ENCODE measurements at regions not wholly inside any gene's neighbourhood (a gene's known extent, or its start where the extent isn't known, plus 50 kb on each side); places are given as distances from the start of the nearest gene placed in this dataset.
"Not testable (repeated sequence)": the region's sequence is repeated elsewhere in the genome, so short reads cannot be mapped to it uniquely, and the experiment has no call there.

GRCh38 chrX:86935988-86936387, 581.6 kb upstream of the KLHL4 start:
- Histone ChIP-seq H3K36me3 (ENCODE audit: control insufficient read depth, insufficient read depth, low read length) (no peaks in the 10 kb centered on the region), H3K4me1 (ENCODE audit: control insufficient read depth, low read depth, low read length) (no peaks in the 10 kb centered on the region), H2AK5ac (ENCODE audit: low read length) (no peak overlapping the region), H3K79me1 (ENCODE audit: low read length) (no peaks in the 10 kb centered on the region), H3K56ac (ENCODE audit: low read length) (no peak overlapping the region), H3K27me3 (ENCODE audit: insufficient read depth, low read length, poor library complexity) (no peaks in the 10 kb centered on the region), H3K4ac (ENCODE audit: low read depth, low read length) (no peak overlapping the region), H3K79me2 (ENCODE audit: control insufficient read depth, insufficient read depth, low read length) (no peaks in the 10 kb centered on the region), H2BK5ac (ENCODE audit: low read length) (no peak overlapping the region), H3K9ac (ENCODE audit: low read length) (no peak overlapping the region), H4K5ac (ENCODE audit: low read length) (no peak overlapping the region), H3K27ac (ENCODE audit: low read depth, low read length) (no peak overlapping the region), H4K8ac (ENCODE audit: low read depth, low read length) (no peak overlapping the region), H2BK120ac (ENCODE audit: low read depth, low read length) (no peak overlapping the region), H2BK15ac (replicated peaks; ENCODE audit: low read depth) (no peak overlapping the region), H3K4me3 (ENCODE audit: low read length) (no peak overlapping the region), H3K23ac (ENCODE audit: low read length) (no peak overlapping the region), H3K4me2 (ENCODE audit: low read length) (no peak overlapping the region), H3K18ac (ENCODE audit: low read length) (no peak overlapping the region)
- DNase-seq = no peak
- no CpG with 5 or more reads among the region's 5 CpGs for WGBS (ENCODE audit: extremely low coverage, insufficient coverage, low lambda C conversion rate)

- H3K4me3 ChIP-seq (ENCODE audit: low read length) = no peak overlapping the region
- no peak overlapping the region for H3K18ac ChIP-seq (ENCODE audit: low read length)
- H2BK5ac ChIP-seq (ENCODE audit: low read length) = no peak overlapping the region
- no peak overlapping the region for H4K8ac ChIP-seq (ENCODE audit: low read depth, low read length)
- H3K79me1 ChIP-seq (ENCODE audit: low read length) = no peaks in the 10 kb centered on the region
- no peak overlapping the region for H3K23ac ChIP-seq (ENCODE audit: low read length)
- no peak overlapping the region for H3K4me2 ChIP-seq (ENCODE audit: low read length)
- no peak overlapping the region for H3K4ac ChIP-seq (ENCODE audit: low read depth, low read length)
- no peaks in the 10 kb centered on the region for H3K36me3 ChIP-seq (ENCODE audit: control insufficient read depth, insufficient read depth, low read length)
- H3K27ac ChIP-seq (ENCODE audit: low read depth, low read length) = no peak overlapping the region
- H2BK15ac ChIP-seq (replicated peaks; ENCODE audit: low read depth) = no peak overlapping the region
- H3K9ac ChIP-seq (ENCODE audit: low read length) = no peak overlapping the region
- no peaks in the 10 kb centered on the region for H3K79me2 ChIP-seq (ENCODE audit: control insufficient read depth, insufficient read depth, low read length)
- peak; percentile 62 for DNase-seq
- H2AK5ac ChIP-seq (ENCODE audit: low read length) = no peak overlapping the region
- no peaks in the 10 kb centered on the region for H3K27me3 ChIP-seq (ENCODE audit: insufficient read depth, low read length, poor library complexity)
- H4K5ac ChIP-seq (ENCODE audit: low read length) = no peak overlapping the region
- no peak overlapping the region for H2BK120ac ChIP-seq (ENCODE audit: low read depth, low read length)
- no peak overlapping the region for H3K56ac ChIP-seq (ENCODE audit: low read length)
- H3K4me1 ChIP-seq (ENCODE audit: control insufficient read depth, low read depth, low read length) = no peaks in the 10 kb centered on the region
- WGBS (ENCODE audit: extremely low coverage, insufficient coverage, low lambda C conversion rate) = no CpG with 5 or more reads among the region's 1 CpG
Measured at GRCh38 chrX:86946569-86946968, 571.0 kb upstream of the KLHL4 start.

GRCh38 chrX:86964321-86964720, 553.3 kb upstream of the KLHL4 start:
- Histone ChIP-seq H4K5ac (ENCODE audit: low read length) (no peak overlapping the region), H3K4ac (ENCODE audit: low read depth, low read length) (no peak overlapping the region), H3K36me3 (ENCODE audit: control insufficient read depth, insufficient read depth, low read length) (no peaks in the 10 kb centered on the region), H3K4me3 (ENCODE audit: low read length) (no peak overlapping the region), H3K9ac (ENCODE audit: low read length) (no peak overlapping the region), H3K27me3 (ENCODE audit: insufficient read depth, low read length, poor library complexity) (no peaks in the 10 kb centered on the region), H3K27ac (ENCODE audit: low read depth, low read length) (no peak overlapping the region), H3K79me1 (ENCODE audit: low read length) (no peaks in the 10 kb centered on the region), H2BK15ac (replicated peaks; ENCODE audit: low read depth) (no peak overlapping the region), H4K8ac (ENCODE audit: low read depth, low read length) (no peak overlapping the region), H3K23ac (ENCODE audit: low read length) (no peak overlapping the region), H3K4me1 (ENCODE audit: control insufficient read depth, low read depth, low read length) (no peaks in the 10 kb centered on the region), H2AK5ac (ENCODE audit: low read length) (no peak overlapping the region), H2BK5ac (ENCODE audit: low read length) (no peak overlapping the region), H2BK120ac (ENCODE audit: low read depth, low read length) (no peak overlapping the region), H3K56ac (ENCODE audit: low read length) (no peak overlapping the region), H3K4me2 (ENCODE audit: low read length) (no peak overlapping the region), H3K79me2 (ENCODE audit: control insufficient read depth, insufficient read depth, low read length) (no peaks in the 10 kb centered on the region), H3K18ac (ENCODE audit: low read length) (no peak overlapping the region)
- no peak for DNase-seq

GRCh38 chrX:86981326-86981879, 536.2 kb upstream of the KLHL4 start:
- H3K4me2 ChIP-seq (ENCODE audit: low read length) = no peak overlapping the region
- H3K79me2 ChIP-seq (ENCODE audit: control insufficient read depth, insufficient read depth, low read length) = no peaks in the 10 kb centered on the region
- no peak overlapping the region for H3K9ac ChIP-seq (ENCODE audit: low read length)
- H3K4me3 ChIP-seq (ENCODE audit: low read length) = no peak overlapping the region
- no peaks in the 10 kb centered on the region for H3K4me1 ChIP-seq (ENCODE audit: control insufficient read depth, low read depth, low read length)
- H3K27ac ChIP-seq (ENCODE audit: low read depth, low read length) = no peak overlapping the region
- no peak overlapping the region for H2BK5ac ChIP-seq (ENCODE audit: low read length)
- no peaks in the 10 kb centered on the region for H3K27me3 ChIP-seq (ENCODE audit: insufficient read depth, low read length, poor library complexity)
- H3K36me3 ChIP-seq (ENCODE audit: control insufficient read depth, insufficient read depth, low read length) = no peaks in the 10 kb centered on the region
- H3K56ac ChIP-seq (ENCODE audit: low read length) = no peak overlapping the region
- no peak for DNase-seq
- no CpG with 5 or more reads among the region's 2 CpGs for WGBS (ENCODE audit: extremely low coverage, insufficient coverage, low lambda C conversion rate)
- H3K23ac ChIP-seq (ENCODE audit: low read length) = no peak overlapping the region
- no peak overlapping the region for H2BK15ac ChIP-seq (replicated peaks; ENCODE audit: low read depth)
- no peak overlapping the region for H2BK120ac ChIP-seq (ENCODE audit: low read depth, low read length)
- H3K79me1 ChIP-seq (ENCODE audit: low read length) = no peaks in the 10 kb centered on the region
- no peak overlapping the region for H3K4ac ChIP-seq (ENCODE audit: low read depth, low read length)
- H3K18ac ChIP-seq (ENCODE audit: low read length) = no peak overlapping the region
- H2AK5ac ChIP-seq (ENCODE audit: low read length) = no peak overlapping the region
- no peak overlapping the region for H4K8ac ChIP-seq (ENCODE audit: low read depth, low read length)
- no peak overlapping the region for H4K5ac ChIP-seq (ENCODE audit: low read length)

- H4K8ac ChIP-seq (ENCODE audit: low read depth, low read length); H3K9ac ChIP-seq (ENCODE audit: low read length); H3K27ac ChIP-seq (ENCODE audit: low read depth, low read length); H3K4me3 ChIP-seq (ENCODE audit: low read length); H3K4me1 ChIP-seq (ENCODE audit: control insufficient read depth, low read depth, low read length); H3K56ac ChIP-seq (ENCODE audit: low read length); H3K4ac ChIP-seq (ENCODE audit: low read depth, low read length); H3K36me3 ChIP-seq (ENCODE audit: control insufficient read depth, insufficient read depth, low read length); H2AK5ac ChIP-seq (ENCODE audit: low read length); H3K27me3 ChIP-seq (ENCODE audit: insufficient read depth, low read length, poor library complexity); H3K4me2 ChIP-seq (ENCODE audit: low read length); H2BK120ac ChIP-seq (ENCODE audit: low read depth, low read length); H3K79me2 ChIP-seq (ENCODE audit: control insufficient read depth, insufficient read depth, low read length); H2BK5ac ChIP-seq (ENCODE audit: low read length); H2BK15ac ChIP-seq (replicated peaks; ENCODE audit: low read depth); H4K5ac ChIP-seq (ENCODE audit: low read length); DNase-seq; H3K18ac ChIP-seq (ENCODE audit: low read length); H3K23ac ChIP-seq (ENCODE audit: low read length); H3K79me1 ChIP-seq (ENCODE audit: low read length): not testable (repeated sequence)
- no CpG with 5 or more reads among the region's 4 CpGs for WGBS (ENCODE audit: extremely low coverage, insufficient coverage, low lambda C conversion rate)
Measured at GRCh38 chrX:86987351-86987750, 530.3 kb upstream of the KLHL4 start.

- no peak overlapping the region for H3K27ac ChIP-seq (ENCODE audit: low read depth, low read length)
- H3K4me3 ChIP-seq (ENCODE audit: low read length) = no peak overlapping the region
- no peak overlapping the region for H3K56ac ChIP-seq (ENCODE audit: low read length)
- H3K4ac ChIP-seq (ENCODE audit: low read depth, low read length) = no peak overlapping the region
- H3K18ac ChIP-seq (ENCODE audit: low read length) = no peak overlapping the region
- no peaks in the 10 kb centered on the region for H3K36me3 ChIP-seq (ENCODE audit: control insufficient read depth, insufficient read depth, low read length)
- no peaks in the 10 kb centered on the region for H3K4me1 ChIP-seq (ENCODE audit: control insufficient read depth, low read depth, low read length)
- no peaks in the 10 kb centered on the region for H3K27me3 ChIP-seq (ENCODE audit: insufficient read depth, low read length, poor library complexity)
- H2BK15ac ChIP-seq (replicated peaks; ENCODE audit: low read depth) = no peak overlapping the region
- no peak overlapping the region for H2BK120ac ChIP-seq (ENCODE audit: low read depth, low read length)
- no peak overlapping the region for H4K5ac ChIP-seq (ENCODE audit: low read length)
- DNase-seq = no peak
- no peaks in the 10 kb centered on the region for H3K79me1 ChIP-seq (ENCODE audit: low read length)
- H3K4me2 ChIP-seq (ENCODE audit: low read length) = no peak overlapping the region
- H3K79me2 ChIP-seq (ENCODE audit: control insufficient read depth, insufficient read depth, low read length) = no peaks in the 10 kb centered on the region
- H3K23ac ChIP-seq (ENCODE audit: low read length) = no peak overlapping the region
- no peak overlapping the region for H2BK5ac ChIP-seq (ENCODE audit: low read length)
- no peak overlapping the region for H3K9ac ChIP-seq (ENCODE audit: low read length)
- no peak overlapping the region for H4K8ac ChIP-seq (ENCODE audit: low read depth, low read length)
- H2AK5ac ChIP-seq (ENCODE audit: low read length) = no peak overlapping the region
Measured at GRCh38 chrX:87003031-87003430, 514.6 kb upstream of the KLHL4 start.

Data from mesendoderm (in vitro differentiated cells).